HepG2 (cell line): ENCODE measurements at regions not wholly inside any gene's neighbourhood (a gene's known extent, or its start where the extent isn't known, plus 50 kb on each side); places are given as distances from the start of the nearest gene placed in this dataset.

Source experiments
- ATAC-seq: fragments of 200-7000 bp; cut with Tn5 transposase; 3 replicates; pipeline ENCODE4 v1.9.1; 2020; ENCODE audit warnings: mild to moderate bottlenecking, moderate library complexity
- BruUV-seq: library from RNA; stranded (reverse); fragments of 400-500 nt; replicated peaks from 2 replicates; lab custom pipeline; 2021; lab: Mats Ljungman, UMichigan
- CTCF ChIA-PET: fragments of 300-600 bp; formaldehyde crosslinking; extraction: SDS; loops from one replicate; lab custom pipeline; 2021; ENCODE audit warnings: low total read pairs, inconsistent platforms, low intra/inter-chr PET ratio; lab: Yijun Ruan, JAX
- POLR2A ChIA-PET: fragments of 350-600 bp; sonication (Branson Sonifier 250); formaldehyde crosslinking; loops from one replicate; lab custom pipeline; 2020; ENCODE audit warnings: antibody characterized with exemption, inconsistent platforms; lab: Yijun Ruan, JAX
- DNase-seq: peaks from one replicate; pipeline ENCODE4 v3.0.0-alpha.2; 2015; ENCODE audit warnings: low spot score
- FAIRE-seq: peaks from 3 replicates; lab custom pipeline; 2011; peaks lifted over from hg19 to GRCh38; lab: Jason Lieb, UNC
- H2AFZ ChIP-seq: one replicate; pipeline ENCODE4 v1.6.1; 2011; ENCODE audit warnings: low read length, inconsistent platforms
- H3K27ac ChIP-seq: fragments of 300-600 bp; 3 replicates; pipeline ENCODE4 v1.8.0; 2011; ENCODE audit warnings: mixed run types, mild to moderate bottlenecking, mixed read lengths, low read length, inconsistent platforms; ENCODE audit not compliant: insufficient read depth; ENCODE audit errors: extremely low read length
- H3K27me3 ChIP-seq, 2 experiments: fragments of 200-600 bp in 1 of 2; 2 replicates in 1 of 2; 3 replicates in 1 of 2; pipeline versions ENCODE4 v1.6.0 to v1.8.0; 2011; ENCODE audit warnings: low read length in 2 of 2, mild to moderate bottlenecking in 2 of 2, moderate library complexity in 2 of 2, inconsistent platforms in 1 of 2; ENCODE audit not compliant: insufficient read depth in 2 of 2, control insufficient read depth in 1 of 2
- H3K36me3 ChIP-seq, 2 experiments: fragments of 200-600 bp in 1 of 2; replicated peaks in 1 of 2; 2 replicates in 1 of 2; 3 replicates in 1 of 2; pipeline versions ENCODE4 v1.5.1 to v1.8.0; 2011; ENCODE audit warnings: low read length in 2 of 2, inconsistent platforms in 1 of 2; ENCODE audit not compliant: insufficient read depth in 2 of 2, control insufficient read depth in 1 of 2
- H3K4me1 ChIP-seq: 2 replicates; pipeline ENCODE4 v1.5.1; 2012; ENCODE audit warnings: low read length, inconsistent platforms; ENCODE audit not compliant: insufficient read depth
- H3K4me2 ChIP-seq: 2 replicates; pipeline ENCODE4 v1.6.0; 2011; ENCODE audit warnings: low read depth, low read length, inconsistent platforms
- H3K4me3 ChIP-seq, 3 experiments: fragments of 200-600 bp in 1 of 3; sonication (generic), shearing (Covaris generic) in 1 of 3; replicated peaks in 1 of 3; 2 replicates each; pipeline ENCODE4 v1.5.1; 2011 to 2016; ENCODE audit warnings: low read length in 3 of 3, inconsistent platforms in 2 of 3, low read depth in 2 of 3, mild to moderate bottlenecking in 2 of 3, control low read depth in 1 of 3, mixed read lengths in 1 of 3; ENCODE audit not compliant: insufficient read depth in 1 of 3
- H3K79me2 ChIP-seq: one replicate; pipeline ENCODE4 v1.6.1; 2011; ENCODE audit warnings: low read length, inconsistent platforms; ENCODE audit not compliant: insufficient read depth
- H3K9ac ChIP-seq: 2 replicates; pipeline ENCODE4 v1.6.0; 2011; ENCODE audit warnings: mild to moderate bottlenecking, low read depth, low read length, inconsistent platforms; ENCODE audit not compliant: insufficient read depth
- H3K9me3 ChIP-seq: 2 replicates; pipeline ENCODE4 v1.5.1; 2012; ENCODE audit warnings: mild to moderate bottlenecking, low read length
- H4K20me1 ChIP-seq: 2 replicates; pipeline ENCODE4 v1.6.0; 2011; ENCODE audit warnings: inconsistent platforms, mild to moderate bottlenecking, low read length, moderate library complexity; ENCODE audit not compliant: insufficient read depth
- FOXM1 ChIP-seq: sonication (generic); formaldehyde crosslinking; IDR thresholded peaks from 2 replicates; pipeline ENCODE4 v1.5.0; 2020; ENCODE audit warnings: missing genetic modification reagents
- GATA4 ChIP-seq: sonication (generic); IDR thresholded peaks from 2 replicates; pipeline ENCODE4 v1.6.1; 2016; ENCODE audit warnings: antibody characterized with exemption, low read depth, borderline replicate concordance
- MAFF ChIP-seq: IDR thresholded peaks from 2 replicates; pipeline ENCODE4 v1.6.1; 2011; ENCODE audit warnings: low read depth, low read length, improper control_type of control experiment
- NPAS2 ChIP-seq: sonication (generic); formaldehyde crosslinking; IDR thresholded peaks from 2 replicates; pipeline ENCODE4 v1.8.0; 2022; ENCODE audit warnings: mild to moderate bottlenecking, missing genetic modification reagents, borderline replicate concordance
- PHF20 ChIP-seq: sonication (generic); formaldehyde crosslinking; IDR thresholded peaks from 2 replicates; pipeline ENCODE4 v1.5.0; 2020; ENCODE audit warnings: mild to moderate bottlenecking, missing genetic modification reagents
- SIN3B ChIP-seq: fragments of 150-350 bp; IDR thresholded peaks from 2 replicates; pipeline ENCODE4 v1.6.1; 2014; ENCODE audit warnings: low read length
- SOX13 ChIP-seq, 3 experiments: fragments of 450-650 bp in 1 of 3; sonication (generic) in 1 of 3; formaldehyde crosslinking in 1 of 3; IDR thresholded peaks in 2 of 3; conservative IDR thresholded peaks in 1 of 3; 2 replicates each; pipeline versions ENCODE4 v1.5.0 to v1.6.1; 2016 to 2020; ENCODE audit warnings: antibody characterized with exemption in 1 of 3, mild to moderate bottlenecking in 1 of 3, missing compliant biosample characterization in 1 of 3, missing genetic modification reagents in 1 of 3, moderate library complexity in 1 of 3
- ZNF431 ChIP-seq: sonication (generic); formaldehyde crosslinking; IDR thresholded peaks from 2 replicates; pipeline ENCODE4 v1.9.0; 2022; ENCODE audit warnings: missing genetic modification reagents, low read depth, mild to moderate bottlenecking, borderline replicate concordance
- ZSCAN20 ChIP-seq: sonication (generic); formaldehyde crosslinking; IDR thresholded peaks from 2 replicates; pipeline ENCODE4 v1.4.0; 2020; ENCODE audit warnings: missing genetic modification reagents, mild to moderate bottlenecking, borderline replicate concordance
- WGBS: methylation state at CpG from one replicate; pipeline ENCODE4 v1.1.6; 2017; ENCODE audit warnings: low lambda C conversion rate; 5-methylcytosine and 5-hydroxymethylcytosine counted together
- in situ Hi-C: cut with HindIII; loops from 2 replicates; pipeline ENCODE4 v1.10.0; 2017; ENCODE audit warnings: low pct_unique_long_range_greater_than_20kb; ENCODE audit not compliant: extremely low pct_ligation_motif_present
- intact Hi-C: fragments of 100-400 bp; cut with micrococcal nuclease; formaldehyde crosslinking; loops from one replicate; pipeline ENCODE4 v1.10.0; 2022; ENCODE audit not compliant: unreplicated experiment
- TF ChIP-seq, protein P1 (sequence below): IDR thresholded peaks from 2 replicates; pipeline ENCODE4 v1.6.1; 2016; ENCODE audit warnings: low read depth, missing genetic modification reagents, missing compliant biosample characterization
- TF ChIP-seq, protein P2 (sequence below), 2 experiments: sonication (generic) in 1 of 2; formaldehyde crosslinking in 1 of 2; IDR thresholded peaks; 2 replicates each; pipeline versions ENCODE4 v1.5.1 to v1.6.1; 2011 to 2020; ENCODE audit warnings: borderline replicate concordance in 1 of 2, low read depth in 1 of 2, low read length in 1 of 2, mild to moderate bottlenecking in 1 of 2, missing genetic modification reagents in 1 of 2, moderate library complexity in 1 of 2
- TF ChIP-seq, protein P3 (sequence below): sonication (generic); formaldehyde crosslinking; IDR thresholded peaks from 2 replicates; pipeline ENCODE4 v1.4.0; 2020; ENCODE audit warnings: mild to moderate bottlenecking, missing genetic modification reagents

DNA sequence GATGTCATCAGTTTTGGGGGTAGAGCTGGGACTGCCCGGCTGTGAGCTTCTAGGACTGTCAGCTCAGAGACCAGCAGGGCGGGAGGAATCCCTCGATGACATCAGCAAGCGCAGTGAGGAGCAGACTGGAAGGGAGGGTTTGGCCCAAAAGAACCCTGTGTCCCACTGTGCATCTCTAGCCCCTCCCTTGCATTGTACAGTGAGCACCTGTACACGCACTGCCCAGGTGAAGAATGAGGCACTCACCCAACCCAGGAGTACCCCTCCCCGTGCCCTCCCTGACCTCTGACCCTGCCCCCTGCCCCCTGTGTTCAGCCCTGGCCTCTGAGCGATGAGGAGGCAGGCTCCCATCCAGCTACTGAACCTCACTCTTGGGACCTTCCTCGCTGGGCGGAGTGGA is 92.9 kb downstream of the HMX1 start:
- FAIRE-seq = no peak

More for the DNA sequence above, 92.9 kb downstream of the HMX1 start:
- no peak for TF ChIP-seq NPAS2 (CRISPR knock-in tag)
- TF ChIP-seq PHF20 = no peak
- TF ChIP-seq FOXM1 = no peak
- TF ChIP-seq, protein P1, sequence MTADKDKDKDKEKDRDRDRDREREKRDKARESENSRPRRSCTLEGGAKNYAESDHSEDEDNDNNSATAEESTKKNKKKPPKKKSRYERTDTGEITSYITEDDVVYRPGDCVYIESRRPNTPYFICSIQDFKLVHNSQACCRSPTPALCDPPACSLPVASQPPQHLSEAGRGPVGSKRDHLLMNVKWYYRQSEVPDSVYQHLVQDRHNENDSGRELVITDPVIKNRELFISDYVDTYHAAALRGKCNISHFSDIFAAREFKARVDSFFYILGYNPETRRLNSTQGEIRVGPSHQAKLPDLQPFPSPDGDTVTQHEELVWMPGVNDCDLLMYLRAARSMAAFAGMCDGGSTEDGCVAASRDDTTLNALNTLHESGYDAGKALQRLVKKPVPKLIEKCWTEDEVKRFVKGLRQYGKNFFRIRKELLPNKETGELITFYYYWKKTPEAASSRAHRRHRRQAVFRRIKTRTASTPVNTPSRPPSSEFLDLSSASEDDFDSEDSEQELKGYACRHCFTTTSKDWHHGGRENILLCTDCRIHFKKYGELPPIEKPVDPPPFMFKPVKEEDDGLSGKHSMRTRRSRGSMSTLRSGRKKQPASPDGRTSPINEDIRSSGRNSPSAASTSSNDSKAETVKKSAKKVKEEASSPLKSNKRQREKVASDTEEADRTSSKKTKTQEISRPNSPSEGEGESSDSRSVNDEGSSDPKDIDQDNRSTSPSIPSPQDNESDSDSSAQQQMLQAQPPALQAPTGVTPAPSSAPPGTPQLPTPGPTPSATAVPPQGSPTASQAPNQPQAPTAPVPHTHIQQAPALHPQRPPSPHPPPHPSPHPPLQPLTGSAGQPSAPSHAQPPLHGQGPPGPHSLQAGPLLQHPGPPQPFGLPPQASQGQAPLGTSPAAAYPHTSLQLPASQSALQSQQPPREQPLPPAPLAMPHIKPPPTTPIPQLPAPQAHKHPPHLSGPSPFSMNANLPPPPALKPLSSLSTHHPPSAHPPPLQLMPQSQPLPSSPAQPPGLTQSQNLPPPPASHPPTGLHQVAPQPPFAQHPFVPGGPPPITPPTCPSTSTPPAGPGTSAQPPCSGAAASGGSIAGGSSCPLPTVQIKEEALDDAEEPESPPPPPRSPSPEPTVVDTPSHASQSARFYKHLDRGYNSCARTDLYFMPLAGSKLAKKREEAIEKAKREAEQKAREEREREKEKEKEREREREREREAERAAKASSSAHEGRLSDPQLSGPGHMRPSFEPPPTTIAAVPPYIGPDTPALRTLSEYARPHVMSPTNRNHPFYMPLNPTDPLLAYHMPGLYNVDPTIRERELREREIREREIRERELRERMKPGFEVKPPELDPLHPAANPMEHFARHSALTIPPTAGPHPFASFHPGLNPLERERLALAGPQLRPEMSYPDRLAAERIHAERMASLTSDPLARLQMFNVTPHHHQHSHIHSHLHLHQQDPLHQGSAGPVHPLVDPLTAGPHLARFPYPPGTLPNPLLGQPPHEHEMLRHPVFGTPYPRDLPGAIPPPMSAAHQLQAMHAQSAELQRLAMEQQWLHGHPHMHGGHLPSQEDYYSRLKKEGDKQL (CRISPR knock-in tag) = no peak
- no peak for TF ChIP-seq SOX13 (IDR thresholded peaks at IDR 0.05)
- no peak for TF ChIP-seq SOX13 (CRISPR knock-in tag; conservative IDR thresholded peaks at IDR 0.05 in 1 of 2, IDR thresholded peaks at IDR 0.05 in 1 of 2)
- no peak for TF ChIP-seq GATA4
- TF ChIP-seq, protein P2, sequence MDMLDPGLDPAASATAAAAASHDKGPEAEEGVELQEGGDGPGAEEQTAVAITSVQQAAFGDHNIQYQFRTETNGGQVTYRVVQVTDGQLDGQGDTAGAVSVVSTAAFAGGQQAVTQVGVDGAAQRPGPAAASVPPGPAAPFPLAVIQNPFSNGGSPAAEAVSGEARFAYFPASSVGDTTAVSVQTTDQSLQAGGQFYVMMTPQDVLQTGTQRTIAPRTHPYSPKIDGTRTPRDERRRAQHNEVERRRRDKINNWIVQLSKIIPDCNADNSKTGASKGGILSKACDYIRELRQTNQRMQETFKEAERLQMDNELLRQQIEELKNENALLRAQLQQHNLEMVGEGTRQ (IDR thresholded peaks at IDR 0.05; ENCODE audit: low read depth, low read length) = no peak
- TF ChIP-seq, protein P2 (CRISPR knock-in tag; IDR thresholded peaks at IDR 0.05; ENCODE audit: borderline replicate concordance) = no peak
- no peak for TF ChIP-seq MAFF
- TF ChIP-seq ZNF431 (CRISPR knock-in tag) = no peak
- no peak for TF ChIP-seq ZSCAN20 (CRISPR knock-in tag)
- no peak for TF ChIP-seq SIN3B
- TF ChIP-seq, protein P3, sequence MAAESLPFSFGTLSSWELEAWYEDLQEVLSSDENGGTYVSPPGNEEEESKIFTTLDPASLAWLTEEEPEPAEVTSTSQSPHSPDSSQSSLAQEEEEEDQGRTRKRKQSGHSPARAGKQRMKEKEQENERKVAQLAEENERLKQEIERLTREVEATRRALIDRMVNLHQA (CRISPR knock-in tag) = no peak
- no peaks in the 10 kb centered on the region for H3K4me1 ChIP-seq
- peaks cover 3 to 33% of the 10 kb centered on the region in 2 experiments; a peak in 4 of 5 replicates for H3K27me3 ChIP-seq
- ChIA-PET POLR2A (no interaction called here), CTCF (no interaction called here)
- H3K4me3 ChIP-seq = no peak overlapping the region
- H3K4me2 ChIP-seq = no peak overlapping the region
- no peak overlapping the region for H3K27ac ChIP-seq
- no peak overlapping the region for H2AFZ ChIP-seq
- peaks cover 3% of the 10 kb centered on the region; the same call in 1 of the 2 replicates for H4K20me1 ChIP-seq
- intact Hi-C loops = no loop called here
- in situ Hi-C loops = no loop called here
- no peaks in the 10 kb centered on the region for H3K9me3 ChIP-seq
- no TSS peak for BruUV-seq
- ATAC-seq (no peak), DNase-seq (no peak)
- WGBS = 8% methylated on average over 7 of the region's 9 CpGs
- no peaks in the 10 kb centered on the region for H3K36me3 ChIP-seq
- H3K9ac ChIP-seq = no peak overlapping the region
- H3K79me2 ChIP-seq = no peaks in the 10 kb centered on the region
